ENCODE measurements at regions not wholly inside any gene's neighbourhood (a gene's known extent, or its start where the extent isn't known, plus 50 kb on each side); places are given as distances from the start of the nearest gene placed in this dataset.

DNA sequence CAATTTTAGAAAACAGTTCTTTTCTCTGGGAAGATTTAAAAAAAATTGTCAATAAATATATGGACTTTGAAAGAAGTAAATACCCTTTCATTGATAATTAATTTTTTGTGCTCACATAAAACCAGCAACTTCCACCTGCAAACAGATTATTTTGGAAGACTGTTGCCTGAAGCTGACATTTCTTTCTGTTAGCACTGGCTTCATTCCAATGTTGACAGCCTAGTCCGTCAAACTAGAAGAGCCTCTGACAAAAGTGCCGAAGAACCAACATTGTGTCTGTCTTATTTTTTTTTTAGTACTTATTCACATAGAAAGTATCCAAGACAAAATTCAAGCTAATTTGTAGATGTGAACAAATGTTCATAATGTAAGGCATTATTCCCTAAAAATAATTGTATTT is 108.6 kb upstream of the TMEM161B start:
- DNase-seq (ENCODE audit: insufficient read length, low spot score) (no peak), FAIRE-seq (peak; percentile 11)
- TF ChIP-seq CTCF (IDR thresholded peaks at IDR 0.05; ENCODE audit: insufficient read depth, missing control alignments): no peak

GRCh38 chr5:88376728-88377127 is 108.1 kb upstream of the TMEM161B start:
- no peak for DNase-seq (ENCODE audit: insufficient read length, low spot score)
- TF ChIP-seq CTCF (IDR thresholded peaks at IDR 0.05; ENCODE audit: insufficient read depth, missing control alignments): no peak
- FAIRE-seq: no peak

DNA sequence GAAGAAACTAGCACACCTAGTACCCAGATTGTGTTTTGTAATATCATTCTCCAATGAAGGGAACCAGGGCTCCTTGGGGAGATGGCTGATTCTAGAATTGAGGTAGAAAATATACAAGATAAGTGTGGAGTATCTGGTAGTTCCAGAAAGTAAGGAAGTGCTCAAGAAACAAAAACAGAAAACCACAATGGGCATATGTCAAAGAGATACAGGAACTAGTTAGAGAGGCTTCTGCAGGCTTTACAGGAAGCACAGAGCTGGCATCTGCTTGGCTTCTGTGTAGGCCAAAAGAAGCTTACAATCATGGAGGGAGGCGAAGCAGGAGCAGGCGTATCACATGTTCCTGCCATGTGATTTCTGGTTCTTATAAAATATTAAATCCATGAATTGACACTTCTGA is 105.7 kb upstream of the TMEM161B start:
- TF ChIP-seq CTCF (IDR thresholded peaks at IDR 0.05; ENCODE audit: insufficient read depth, missing control alignments): no peak
- DNase-seq (ENCODE audit: insufficient read length, low spot score): no peak
- FAIRE-seq: no peak

DNA sequence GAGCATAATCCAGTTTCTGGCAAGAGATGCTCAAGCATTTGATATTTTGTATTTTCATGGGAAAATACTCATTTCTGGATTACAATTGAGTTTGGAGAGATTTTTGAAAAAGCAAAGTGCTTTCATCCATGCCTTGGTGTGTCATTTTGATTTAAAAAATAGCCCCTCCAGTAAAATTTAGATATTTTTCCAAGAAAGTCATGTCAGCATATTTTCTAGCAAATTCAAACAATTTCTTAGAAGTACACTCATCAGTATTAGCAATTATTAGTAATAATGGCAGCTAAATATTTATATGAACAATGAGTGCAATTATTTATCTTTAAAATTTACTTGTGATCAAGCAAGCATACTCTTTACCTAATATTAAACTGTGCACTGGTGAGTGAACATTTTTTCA is 102.2 kb upstream of the TMEM161B start:
- DNase-seq (ENCODE audit: insufficient read length, low spot score) (no peak), FAIRE-seq (no peak)
- no peak for TF ChIP-seq CTCF (IDR thresholded peaks at IDR 0.05; ENCODE audit: insufficient read depth, missing control alignments)

DNA sequence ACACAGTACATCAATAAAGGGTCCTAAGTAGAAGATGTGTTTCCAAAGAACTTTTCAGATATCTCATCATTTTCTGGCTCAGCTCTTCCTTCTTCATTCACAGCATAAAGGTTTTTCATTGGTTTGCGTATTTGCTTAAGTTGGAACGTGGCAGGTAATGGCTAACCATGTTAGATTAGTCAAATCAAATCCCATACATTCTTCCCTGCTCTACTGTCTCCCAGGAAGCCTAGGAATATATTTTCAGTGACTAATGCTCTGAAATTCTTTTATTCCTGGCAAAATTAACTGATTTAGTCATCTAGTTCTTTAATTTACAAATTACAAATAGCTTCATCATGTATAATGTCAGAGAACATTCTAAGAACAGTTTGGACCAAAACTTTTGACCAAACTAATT is 99.6 kb upstream of the TMEM161B start:
- no peak for DNase-seq (ENCODE audit: insufficient read length, low spot score)
- FAIRE-seq: peak; percentile 21
- no peak for TF ChIP-seq CTCF (IDR thresholded peaks at IDR 0.05; ENCODE audit: insufficient read depth, missing control alignments)

- TF ChIP-seq CTCF (IDR thresholded peaks at IDR 0.05; ENCODE audit: insufficient read depth, missing control alignments): no peak
- no peak for DNase-seq (ENCODE audit: insufficient read length, low spot score)
- no peak for FAIRE-seq
Measured at GRCh38 chr5:88364991-88365390, 96.3 kb upstream of the TMEM161B start.

DNA sequence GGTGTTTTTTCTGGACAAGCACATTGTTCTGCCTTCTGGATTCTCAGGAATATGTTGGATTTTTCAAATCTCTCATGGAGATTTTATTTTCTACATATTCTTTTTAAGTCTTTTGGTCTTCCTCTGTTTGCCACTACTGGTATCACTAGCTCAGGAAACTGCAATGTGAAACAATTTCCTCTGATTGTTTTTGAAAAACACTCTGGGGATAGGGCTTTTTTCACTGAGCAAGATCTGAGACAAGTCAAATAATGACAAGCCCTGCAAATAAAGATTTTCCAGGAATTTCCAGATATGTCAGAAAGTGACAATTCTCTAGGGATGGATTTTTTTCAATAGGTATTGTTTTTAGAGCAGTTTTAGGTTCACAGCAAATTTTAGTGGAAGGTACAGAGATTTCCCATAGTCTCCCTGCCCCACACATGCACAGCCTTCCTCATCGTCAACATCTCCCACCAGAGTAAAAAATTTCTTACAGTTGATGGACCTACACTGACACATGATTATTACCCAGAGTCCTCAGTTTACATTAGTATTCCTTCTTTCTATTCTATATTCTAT is 86.9 kb upstream of the TMEM161B start:
- DNase-seq (ENCODE audit: insufficient read length, low spot score): no peak
- no peak for TF ChIP-seq CTCF (IDR thresholded peaks at IDR 0.05; ENCODE audit: insufficient read depth, missing control alignments)
- no peak for FAIRE-seq
